HepG2 (cell line): ENCODE measurements at regions not wholly inside any gene's neighbourhood (a gene's known extent, or its start where the extent isn't known, plus 50 kb on each side); places are given as distances from the start of the nearest gene placed in this dataset.

ENCODE experiments used
- AKNA ChIP-seq: sonication (generic); formaldehyde crosslinking; IDR thresholded peaks from 2 replicates; pipeline ENCODE4 v1.4.0; 2020; ENCODE audit warnings: missing genetic modification reagents, borderline replicate concordance
- ASH2L ChIP-seq: fragments of 300-600, 200-600 bp; sonication (generic); IDR thresholded peaks from 2 replicates; pipeline ENCODE4 v1.7.0; 2017; ENCODE audit warnings: low read depth, mild to moderate bottlenecking, moderate library complexity, mixed read lengths, low read length; ENCODE audit not compliant: insufficient read length
- ATRX ChIP-seq: sonication (generic); formaldehyde crosslinking; IDR thresholded peaks from 2 replicates; pipeline ENCODE4 v1.4.0; 2020; ENCODE audit warnings: missing genetic modification reagents, borderline replicate concordance
- BHLHE40 ChIP-seq: IDR thresholded peaks from 2 replicates; pipeline ENCODE4 v1.6.1; 2011; ENCODE audit warnings: low read length, improper control_type of control experiment
- NCOA2 ChIP-seq: sonication (generic); formaldehyde crosslinking; IDR thresholded peaks from 2 replicates; pipeline ENCODE4 v1.8.0; 2022; ENCODE audit warnings: inconsistent platforms
- NFATC3 ChIP-seq: sonication (generic); formaldehyde crosslinking; IDR thresholded peaks from 2 replicates; pipeline ENCODE4 v1.5.1; 2020; ENCODE audit warnings: mild to moderate bottlenecking, missing genetic modification reagents
- NFYC ChIP-seq: IDR thresholded peaks from 2 replicates; pipeline ENCODE4 v1.6.1; 2016; ENCODE audit warnings: missing genetic modification reagents, missing compliant biosample characterization
- PAX8 ChIP-seq: sonication (generic); formaldehyde crosslinking; IDR thresholded peaks from 2 replicates; pipeline ENCODE4 v1.8.0; 2022; ENCODE audit warnings: mild to moderate bottlenecking, missing genetic modification reagents, borderline replicate concordance
- POLR2AphosphoS5 ChIP-seq: IDR thresholded peaks from 2 replicates; pipeline ENCODE4 v1.6.1; 2012; ENCODE audit warnings: low read depth, low read length
- RFX1 ChIP-seq: fragments of 450-650 bp; IDR thresholded peaks from 2 replicates; pipeline ENCODE4 v1.6.1; 2017
- SKI ChIP-seq: fragments of 450-650 bp; IDR thresholded peaks from one replicate; pipeline ENCODE4 v1.6.1; 2018; ENCODE audit warnings: mild to moderate bottlenecking; ENCODE audit not compliant: partially characterized antibody
- TBX3 ChIP-seq: fragments of 450-650 bp; IDR thresholded peaks from 2 replicates; pipeline ENCODE4 v1.6.1; 2017; ENCODE audit warnings: antibody characterized with exemption, mild to moderate bottlenecking, inconsistent platforms, borderline replicate concordance
- ZBTB7A ChIP-seq: sonication (generic); formaldehyde crosslinking; IDR thresholded peaks from 2 replicates; pipeline ENCODE4 v1.8.0; 2022; ENCODE audit warnings: mild to moderate bottlenecking, missing genetic modification reagents
- ZNF230 ChIP-seq: sonication (generic); formaldehyde crosslinking; IDR thresholded peaks from 2 replicates; pipeline ENCODE4 v1.4.0; 2020; ENCODE audit warnings: mild to moderate bottlenecking, missing genetic modification reagents
- ZNF251 ChIP-seq: sonication (generic); formaldehyde crosslinking; IDR thresholded peaks from 2 replicates; pipeline ENCODE4 v1.9.0; 2021; ENCODE audit warnings: mild to moderate bottlenecking, missing genetic modification reagents
- ZNF563 ChIP-seq: sonication (generic); formaldehyde crosslinking; IDR thresholded peaks from 2 replicates; pipeline ENCODE4 v1.8.0; 2022; ENCODE audit warnings: mild to moderate bottlenecking, moderate library complexity, missing genetic modification reagents
- ZNF567 ChIP-seq: sonication (generic); formaldehyde crosslinking; IDR thresholded peaks from 2 replicates; pipeline ENCODE4 v1.8.1; 2023; ENCODE audit warnings: mild to moderate bottlenecking, missing genetic modification reagents, borderline replicate concordance
- ZNF580 ChIP-seq: IDR thresholded peaks from 2 replicates; pipeline ENCODE4 v1.6.1; 2016; ENCODE audit warnings: low read depth, borderline replicate concordance
- ZNF780A ChIP-seq: sonication (generic); formaldehyde crosslinking; IDR thresholded peaks from 2 replicates; pipeline ENCODE4 v1.8.0; 2022; ENCODE audit warnings: mild to moderate bottlenecking, missing genetic modification reagents, moderate library complexity
- ZNF788 ChIP-seq: sonication (generic); formaldehyde crosslinking; IDR thresholded peaks from 2 replicates; pipeline ENCODE4 v1.5.0; 2020; ENCODE audit warnings: mild to moderate bottlenecking, missing genetic modification reagents, borderline replicate concordance
- TF ChIP-seq, protein P1 (sequence below): sonication (generic); formaldehyde crosslinking; IDR thresholded peaks from 2 replicates; pipeline ENCODE4 v1.9.0; 2021; ENCODE audit warnings: missing genetic modification reagents, borderline replicate concordance
- TF ChIP-seq, protein P2 (sequence below): sonication (generic); formaldehyde crosslinking; IDR thresholded peaks from 2 replicates; pipeline ENCODE4 v1.4.0; 2020; ENCODE audit warnings: missing genetic modification reagents

GRCh38 chr2:8090748-8091700, 590.8 kb upstream of the ID2 start (continued):
- TF ChIP-seq ZNF580 (CRISPR knock-in tag) (peak; percentile 91; the same call in 1 of the 2 replicates), ZNF780A (CRISPR knock-in tag) (no peak), NFYC (peak; percentile 79), ATRX (no peak), ZBTB7A (CRISPR knock-in tag) (no peak), AKNA (CRISPR knock-in tag) (no peak), ZNF251 (CRISPR knock-in tag) (no peak), PAX8 (CRISPR knock-in tag) (0 out of 2 replicates have a peak, but pooled peaks have one; percentile 68), ZNF230 (CRISPR knock-in tag) (peak; percentile 85; the same call in 1 of the 2 replicates), ASH2L (peak; percentile 54), SKI (peak; percentile 95), TBX3 (peak; percentile 25; the same call in 1 of the 2 replicates), POLR2AphosphoS5 (peak; percentile 53), NCOA2 (CRISPR knock-in tag) (peak; percentile 92), RFX1 (no peak), NFATC3 (no peak), ZNF567 (CRISPR knock-in tag) (0 out of 2 replicates have a peak, but pooled peaks have one; percentile 57), ZNF788 (CRISPR knock-in tag) (peak; percentile 82; the same call in 1 of the 2 replicates), ZNF563 (no peak), BHLHE40 (no peak; the same call in 1 of the 2 replicates)
- TF ChIP-seq, protein P1, sequence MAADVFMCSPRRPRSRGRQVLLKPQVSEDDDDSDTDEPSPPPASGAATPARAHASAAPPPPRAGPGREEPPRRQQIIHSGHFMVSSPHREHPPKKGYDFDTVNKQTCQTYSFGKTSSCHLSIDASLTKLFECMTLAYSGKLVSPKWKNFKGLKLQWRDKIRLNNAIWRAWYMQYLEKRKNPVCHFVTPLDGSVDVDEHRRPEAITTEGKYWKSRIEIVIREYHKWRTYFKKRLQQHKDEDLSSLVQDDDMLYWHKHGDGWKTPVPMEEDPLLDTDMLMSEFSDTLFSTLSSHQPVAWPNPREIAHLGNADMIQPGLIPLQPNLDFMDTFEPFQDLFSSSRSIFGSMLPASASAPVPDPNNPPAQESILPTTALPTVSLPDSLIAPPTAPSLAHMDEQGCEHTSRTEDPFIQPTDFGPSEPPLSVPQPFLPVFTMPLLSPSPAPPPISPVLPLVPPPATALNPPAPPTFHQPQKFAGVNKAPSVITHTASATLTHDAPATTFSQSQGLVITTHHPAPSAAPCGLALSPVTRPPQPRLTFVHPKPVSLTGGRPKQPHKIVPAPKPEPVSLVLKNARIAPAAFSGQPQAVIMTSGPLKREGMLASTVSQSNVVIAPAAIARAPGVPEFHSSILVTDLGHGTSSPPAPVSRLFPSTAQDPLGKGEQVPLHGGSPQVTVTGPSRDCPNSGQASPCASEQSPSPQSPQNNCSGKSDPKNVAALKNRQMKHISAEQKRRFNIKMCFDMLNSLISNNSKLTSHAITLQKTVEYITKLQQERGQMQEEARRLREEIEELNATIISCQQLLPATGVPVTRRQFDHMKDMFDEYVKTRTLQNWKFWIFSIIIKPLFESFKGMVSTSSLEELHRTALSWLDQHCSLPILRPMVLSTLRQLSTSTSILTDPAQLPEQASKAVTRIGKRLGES (CRISPR knock-in tag) = no peak
- TF ChIP-seq, protein P2, sequence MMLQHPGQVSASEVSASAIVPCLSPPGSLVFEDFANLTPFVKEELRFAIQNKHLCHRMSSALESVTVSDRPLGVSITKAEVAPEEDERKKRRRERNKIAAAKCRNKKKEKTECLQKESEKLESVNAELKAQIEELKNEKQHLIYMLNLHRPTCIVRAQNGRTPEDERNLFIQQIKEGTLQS (CRISPR knock-in tag) = peak; percentile 65; the same call in 1 of the 2 replicates
